NCI-H2171 treated with DMSO at 0.1 percent for 48 hours (cell line): ENCODE measurements at regions not wholly inside any gene's neighbourhood (a gene's known extent, or its start where the extent isn't known, plus 50 kb on each side); places are given as distances from the start of the nearest gene placed in this dataset.

Source experiments
- DNase-seq: peaks from one replicate; lab custom pipeline; 2025; lab: John Stamatoyannopoulos, UW

- peak; percentile 3 for DNase-seq
Observed at GRCh38 chr17:5635949-5636348, 51.6 kb upstream of the NLRP1 start.

- no peak for DNase-seq
Observed at GRCh38 chr17:5638596-5638995, 54.3 kb upstream of the NLRP1 start.

GRCh38 chr17:5640726-5641125 is 56.4 kb upstream of the NLRP1 start:
- DNase-seq = no peak

GRCh38 chr17:5642752-5643151 is 58.4 kb upstream of the NLRP1 start:
- DNase-seq = no peak

GRCh38 chr17:5644065-5644464 is 59.8 kb upstream of the NLRP1 start:
- DNase-seq = no peak

GRCh38 chr17:5651348-5651747 is 67.0 kb upstream of the NLRP1 start:
- DNase-seq = no peak

GRCh38 chr17:5661491-5662125 is 77.3 kb upstream of the NLRP1 start:
- DNase-seq = no peak

- DNase-seq = no peak
Observed at GRCh38 chr17:5662409-5663085, 78.2 kb upstream of the NLRP1 start.

- no peak for DNase-seq
Observed at GRCh38 chr17:5665164-5665563, 80.9 kb upstream of the NLRP1 start.

- DNase-seq = no peak
Observed at GRCh38 chr17:5667871-5668270, 83.6 kb upstream of the NLRP1 start.

- DNase-seq = no peak
Observed at GRCh38 chr17:5668557-5669138, 84.3 kb upstream of the NLRP1 start.

GRCh38 chr17:5669191-5669590 is 84.9 kb upstream of the NLRP1 start:
- DNase-seq = no peak

GRCh38 chr17:5672141-5672540 is 87.8 kb upstream of the NLRP1 start:
- no peak for DNase-seq

GRCh38 chr17:5672815-5673430 is 88.6 kb upstream of the NLRP1 start:
- no peak for DNase-seq

GRCh38 chr17:5675625-5676421 is 91.5 kb upstream of the NLRP1 start:
- no peak for DNase-seq

GRCh38 chr17:5677620-5678019 is 93.3 kb upstream of the NLRP1 start:
- no peak for DNase-seq

- DNase-seq = no peak
Observed at GRCh38 chr17:5678171-5678570, 93.9 kb upstream of the NLRP1 start.

GRCh38 chr17:5680766-5681165 is 96.5 kb upstream of the NLRP1 start:
- DNase-seq = no peak

- no peak for DNase-seq
Observed at GRCh38 chr17:5683241-5683640, 98.9 kb upstream of the NLRP1 start.

GRCh38 chr17:5686074-5686635 is 101.8 kb upstream of the NLRP1 start:
- no peak for DNase-seq

- no peak for DNase-seq
Observed at GRCh38 chr17:5687646-5688045, 103.3 kb upstream of the NLRP1 start.

- DNase-seq = no peak
Observed at GRCh38 chr17:5693821-5694220, 109.5 kb upstream of the NLRP1 start.
